Endodermal cell (in vitro differentiated cells): ENCODE measurements at regions not wholly inside any gene's neighbourhood (a gene's known extent, or its start where the extent isn't known, plus 50 kb on each side); places are given as distances from the start of the nearest gene placed in this dataset.

Experiments used
- DNase-seq: peaks from one replicate; pipeline ENCODE4 v3.0.0-alpha.2; 2017
- H3K27ac ChIP-seq: 2 replicates; pipeline ENCODE4 v1.5.1; 2013; ENCODE audit warnings: mild to moderate bottlenecking, low read depth, low read length, moderate library complexity
- H3K27me3 ChIP-seq: 2 replicates; pipeline ENCODE4 v1.6.1; 2013; ENCODE audit warnings: mild to moderate bottlenecking, low read length, moderate library complexity; ENCODE audit not compliant: insufficient read depth, control insufficient read depth, poor library complexity, severe bottlenecking
- H3K36me3 ChIP-seq: 2 replicates; pipeline ENCODE4 v1.7.0; 2013; ENCODE audit warnings: mild to moderate bottlenecking, low read length, moderate library complexity; ENCODE audit not compliant: control insufficient read depth, insufficient read depth
- H3K4me1 ChIP-seq: one replicate; pipeline ENCODE4 v1.7.0; 2013; ENCODE audit warnings: low read length; ENCODE audit not compliant: control insufficient read depth, insufficient read depth
- H3K4me3 ChIP-seq: 2 replicates; pipeline ENCODE4 v1.5.1; 2013; ENCODE audit warnings: mild to moderate bottlenecking, low read length, moderate library complexity
- H3K9ac ChIP-seq: 2 replicates; pipeline ENCODE4 v1.6.1; 2013; ENCODE audit warnings: mild to moderate bottlenecking, low read length, moderate library complexity; ENCODE audit not compliant: poor library complexity, severe bottlenecking; ENCODE audit errors: extremely low read depth
- H3K9me3 ChIP-seq: 2 replicates; pipeline ENCODE4 v1.6.1; 2013; ENCODE audit warnings: mild to moderate bottlenecking, low read length, moderate library complexity; ENCODE audit not compliant: control insufficient read depth
- H3K27ac Mint-ChIP-seq: 2 replicates; pipeline ENCODE4 v1.8.0; 2020; ENCODE audit warnings: mixed read lengths
- H3K27me3 Mint-ChIP-seq: 2 replicates; pipeline ENCODE4 v1.8.0; 2021; ENCODE audit warnings: mild to moderate bottlenecking, mixed read lengths; ENCODE audit not compliant: insufficient read depth
- H3K36me3 Mint-ChIP-seq: 2 replicates; pipeline ENCODE4 v1.8.0; 2020; ENCODE audit warnings: low read depth, mixed read lengths
- H3K4me1 Mint-ChIP-seq: 2 replicates; pipeline ENCODE4 v1.8.0; 2020; ENCODE audit warnings: mixed read lengths
- H3K4me3 Mint-ChIP-seq: 2 replicates; pipeline ENCODE4 v1.8.0; 2020; ENCODE audit warnings: mild to moderate bottlenecking, moderate library complexity, mixed read lengths
- H3K9me3 Mint-ChIP-seq: 2 replicates; pipeline ENCODE4 v1.8.0; 2020; ENCODE audit warnings: mild to moderate bottlenecking, mixed read lengths
- CTCF ChIP-seq: fragments of 200-600 bp; sonication (generic); conservative IDR thresholded peaks from 2 replicates; pipeline ENCODE4 v1.5.0; 2021; ENCODE audit warnings: antibody characterized with exemption, mild to moderate bottlenecking
- WGBS, 2 experiments: methylation state at CpG; one replicate each; pipeline versions ENCODE4 v1.1.5 to v1.1.7; 2013; ENCODE audit warnings: missing lambda C conversion rate in 2 of 2, mixed read lengths in 1 of 2; ENCODE audit not compliant: insufficient coverage in 1 of 2, insufficient read length in 1 of 2; 5-methylcytosine and 5-hydroxymethylcytosine counted together

GRCh38 chr2:84040281-84040680 is 418.8 kb downstream of the SUCLG1 start:
- Mint-ChIP-seq H3K9me3 (no peaks in the 10 kb centered on the region), H3K36me3 (no peaks in the 10 kb centered on the region), H3K27ac (no peak overlapping the region), H3K4me1 (peaks cover 26% of the 10 kb centered on the region), H3K27me3 (no peaks in the 10 kb centered on the region), H3K4me3 (no peak overlapping the region)
- Histone ChIP-seq H3K4me1 (peaks cover 12% of the 10 kb centered on the region), H3K36me3 (no peaks in the 10 kb centered on the region), H3K9ac (no peak overlapping the region), H3K27me3 (no peaks in the 10 kb centered on the region), H3K9me3 (no peaks in the 10 kb centered on the region), H3K27ac (no peak overlapping the region), H3K4me3 (no peak overlapping the region)
- no peak for TF ChIP-seq CTCF
- 94 to 98% methylated on average over 12 to 13 of the region's 13 CpGs for WGBS, 2 experiments
- DNase-seq: no peak

- 92 to 100% methylated on average over 2 of the region's 2 CpGs for WGBS, 2 experiments
- no peaks in the 10 kb centered on the region for H3K36me3 ChIP-seq
- no peak overlapping the region for H3K9ac ChIP-seq
- DNase-seq: no peak
- Mint-ChIP-seq H3K27ac (no peak overlapping the region), H3K4me1 (peaks cover 14% of the 10 kb centered on the region), H3K4me3 (no peak overlapping the region), H3K9me3 (no peaks in the 10 kb centered on the region), H3K27me3 (no peaks in the 10 kb centered on the region), H3K36me3 (no peaks in the 10 kb centered on the region)
- TF ChIP-seq CTCF: no peak
- H3K4me3 ChIP-seq: no peak overlapping the region
- H3K4me1 ChIP-seq: peaks cover 12% of the 10 kb centered on the region
- H3K9me3 ChIP-seq: no peaks in the 10 kb centered on the region
- H3K27me3 ChIP-seq: no peaks in the 10 kb centered on the region
- H3K27ac ChIP-seq: no peak overlapping the region
Observed at GRCh38 chr2:84038866-84039265, 420.2 kb downstream of the SUCLG1 start.

- no peaks in the 10 kb centered on the region for H3K4me1 ChIP-seq
- Mint-ChIP-seq H3K27me3 (peaks cover 2% of the 10 kb centered on the region), H3K27ac (no peak overlapping the region), H3K9me3 (no peaks in the 10 kb centered on the region), H3K4me3 (no peak overlapping the region), H3K4me1 (peaks cover 17% of the 10 kb centered on the region), H3K36me3 (no peaks in the 10 kb centered on the region)
- no peaks in the 10 kb centered on the region for H3K9me3 ChIP-seq
- WGBS, 2 experiments: 88% methylated on average over 2 of the region's 2 CpGs; no CpG with 5 or more reads in 1 of the 2 experiments
- no peak for TF ChIP-seq CTCF
- H3K9ac ChIP-seq: no peak overlapping the region
- no peaks in the 10 kb centered on the region for H3K36me3 ChIP-seq
- no peak for DNase-seq
- H3K27me3 ChIP-seq: no peaks in the 10 kb centered on the region
- no peak overlapping the region for H3K4me3 ChIP-seq
- no peak overlapping the region for H3K27ac ChIP-seq
Observed at GRCh38 chr2:84033347-84033974, 425.6 kb downstream of the SUCLG1 start.
